HK-2 (cell line): ENCODE measurements at regions not wholly inside any gene's neighbourhood (a gene's known extent, or its start where the extent isn't known, plus 50 kb on each side); places are given as distances from the start of the nearest gene placed in this dataset.

Experiments used
- DNase-seq: peaks from one replicate; pipeline ENCODE4 v3.0.0-alpha.2; 2018; ENCODE audit not compliant: unreplicated experiment

DNA sequence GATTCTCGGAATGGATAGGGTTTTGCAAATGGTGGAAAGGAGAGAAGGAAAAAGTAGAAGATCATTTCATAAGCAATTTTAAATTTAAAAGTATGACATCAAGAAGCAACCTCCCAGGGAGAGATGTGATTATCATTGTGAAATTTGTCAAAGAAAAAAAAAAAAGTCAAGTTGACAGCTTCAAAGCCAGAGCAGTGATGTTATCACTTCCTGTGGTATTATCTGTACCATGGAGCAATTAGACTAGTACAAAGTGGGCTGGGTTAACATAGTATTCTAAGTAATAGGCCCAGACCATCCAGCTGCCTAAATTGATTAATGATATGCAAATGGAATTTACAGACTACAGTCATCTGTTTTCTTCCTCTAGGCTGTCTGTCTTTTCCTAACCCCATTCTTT is 84.0 kb upstream of the NPY start:
- no peak for DNase-seq

GRCh38 chr7:24200407-24200966 is 83.5 kb upstream of the NPY start:
- DNase-seq: no peak

DNA sequence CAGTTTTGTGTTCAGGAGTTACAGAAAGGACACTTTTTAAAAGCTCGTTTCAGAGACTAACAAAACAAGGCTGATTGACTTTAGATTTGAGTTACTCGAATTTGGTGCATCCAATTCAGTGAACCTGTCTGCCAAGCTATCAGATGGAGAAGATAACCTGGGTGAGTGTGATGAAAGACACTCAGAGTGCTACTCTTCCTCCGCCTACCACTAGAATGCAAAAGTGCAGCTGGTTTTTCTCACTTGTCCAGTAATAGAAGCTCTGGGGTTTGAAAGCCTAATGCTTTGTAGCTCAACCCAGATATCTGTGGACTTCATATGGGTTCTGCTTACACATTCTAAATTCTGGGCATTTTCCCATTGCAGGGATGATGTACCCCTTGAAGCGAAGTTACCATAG is 82.8 kb upstream of the NPY start:
- no peak for DNase-seq

- no peak for DNase-seq
These were observed 71.9 kb upstream of the NPY start for GRCh38 chr7:24212073-24212472.

- DNase-seq: no peak
These were observed 70.7 kb upstream of the NPY start for GRCh38 chr7:24213311-24213710.

- DNase-seq: no peak
These were observed 69.3 kb upstream of the NPY start for GRCh38 chr7:24214670-24215069.

GRCh38 chr7:24216576-24217125 is 67.3 kb upstream of the NPY start:
- DNase-seq: no peak

- no peak for DNase-seq
These were observed 62.5 kb upstream of the NPY start for GRCh38 chr7:24221500-24221899.

- DNase-seq: no peak
These were observed 56.9 kb upstream of the NPY start for GRCh38 chr7:24227068-24227467.

- DNase-seq: no peak
These were observed 56.2 kb upstream of the NPY start for GRCh38 chr7:24227603-24228359.

GRCh38 chr7:24229481-24230226 is 54.3 kb upstream of the NPY start:
- no peak for DNase-seq

GRCh38 chr7:24231493-24231892 is 52.5 kb upstream of the NPY start:
- DNase-seq: no peak

GRCh38 chr7:24233386-24233785 is 50.6 kb upstream of the NPY start:
- DNase-seq: no peak
